ENCODE measurements at regions not wholly inside any gene's neighbourhood (a gene's known extent, or its start where the extent isn't known, plus 50 kb on each side); places are given as distances from the start of the nearest gene placed in this dataset.

DNA sequence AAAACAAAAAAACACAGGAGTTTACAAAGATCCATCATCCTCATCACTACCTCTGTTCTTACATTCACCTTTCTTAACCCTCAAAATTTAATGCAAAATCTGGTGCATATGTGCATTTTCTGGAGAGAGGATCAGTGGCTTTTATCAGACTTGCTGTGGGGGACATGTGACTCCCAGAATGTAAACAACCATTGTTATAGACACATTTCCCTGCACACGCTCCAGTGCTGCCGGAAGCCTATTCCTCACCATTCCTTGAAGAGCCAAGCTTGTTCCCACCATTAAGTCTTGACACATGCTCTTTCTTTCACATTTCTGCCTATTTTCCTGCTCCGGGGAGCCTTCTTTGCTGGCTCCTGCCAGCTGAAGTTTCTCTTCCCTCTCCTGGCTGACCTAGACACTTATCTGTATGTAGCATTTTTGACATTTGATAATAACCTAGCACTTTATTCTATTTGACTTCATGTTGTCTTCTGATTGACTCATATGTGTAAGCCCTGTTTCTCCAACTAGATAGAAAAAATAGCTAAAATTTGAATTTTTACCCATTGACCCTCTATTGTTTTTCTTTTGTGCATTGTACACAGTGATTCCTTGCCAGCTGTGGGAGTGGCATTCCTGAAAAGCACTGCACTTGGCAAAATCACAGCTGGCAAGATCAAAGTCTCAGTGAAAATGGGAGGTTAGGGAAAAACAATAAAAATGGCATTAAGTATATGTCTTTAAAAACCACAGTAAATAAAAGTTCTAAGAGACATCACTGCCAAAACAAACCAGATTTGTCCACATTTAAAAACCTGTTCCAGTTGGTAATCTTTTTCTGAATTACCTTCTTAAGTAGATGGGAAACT lies 76.8 kb upstream of the CIBAR2 start:
- no peak for DNase-seq

DNA sequence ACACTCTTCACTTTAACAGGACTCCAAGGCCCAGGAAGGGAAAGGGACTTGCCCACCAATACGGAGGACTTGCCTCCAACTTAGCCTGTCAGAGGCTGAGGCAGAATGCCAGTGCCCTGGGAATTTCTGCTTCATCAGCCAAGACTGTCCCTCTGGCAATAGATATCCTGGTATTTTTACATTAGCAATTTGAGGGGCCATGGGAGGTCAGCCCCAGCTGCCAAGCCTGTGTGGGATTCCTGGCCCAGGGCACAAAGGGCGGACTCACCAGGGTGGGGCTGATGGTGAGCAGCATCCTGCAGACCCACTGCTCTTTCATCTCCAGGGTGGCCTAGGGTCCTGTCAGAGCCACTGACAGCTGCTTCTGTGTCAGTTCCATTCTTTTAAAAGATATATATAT lies 78.3 kb upstream of the CIBAR2 start:
- DNase-seq: no peak

GRCh38 chr16:85191341-85191965 lies 79.2 kb upstream of the CIBAR2 start:
- no peak for DNase-seq

GRCh38 chr16:85192238-85193114 lies 80.2 kb upstream of the CIBAR2 start:
- DNase-seq: no peak

GRCh38 chr16:85193115-85193493 lies 80.8 kb upstream of the CIBAR2 start:
- no peak for DNase-seq

GRCh38 chr16:85193876-85194275 lies 81.6 kb upstream of the CIBAR2 start:
- DNase-seq: no peak

DNA sequence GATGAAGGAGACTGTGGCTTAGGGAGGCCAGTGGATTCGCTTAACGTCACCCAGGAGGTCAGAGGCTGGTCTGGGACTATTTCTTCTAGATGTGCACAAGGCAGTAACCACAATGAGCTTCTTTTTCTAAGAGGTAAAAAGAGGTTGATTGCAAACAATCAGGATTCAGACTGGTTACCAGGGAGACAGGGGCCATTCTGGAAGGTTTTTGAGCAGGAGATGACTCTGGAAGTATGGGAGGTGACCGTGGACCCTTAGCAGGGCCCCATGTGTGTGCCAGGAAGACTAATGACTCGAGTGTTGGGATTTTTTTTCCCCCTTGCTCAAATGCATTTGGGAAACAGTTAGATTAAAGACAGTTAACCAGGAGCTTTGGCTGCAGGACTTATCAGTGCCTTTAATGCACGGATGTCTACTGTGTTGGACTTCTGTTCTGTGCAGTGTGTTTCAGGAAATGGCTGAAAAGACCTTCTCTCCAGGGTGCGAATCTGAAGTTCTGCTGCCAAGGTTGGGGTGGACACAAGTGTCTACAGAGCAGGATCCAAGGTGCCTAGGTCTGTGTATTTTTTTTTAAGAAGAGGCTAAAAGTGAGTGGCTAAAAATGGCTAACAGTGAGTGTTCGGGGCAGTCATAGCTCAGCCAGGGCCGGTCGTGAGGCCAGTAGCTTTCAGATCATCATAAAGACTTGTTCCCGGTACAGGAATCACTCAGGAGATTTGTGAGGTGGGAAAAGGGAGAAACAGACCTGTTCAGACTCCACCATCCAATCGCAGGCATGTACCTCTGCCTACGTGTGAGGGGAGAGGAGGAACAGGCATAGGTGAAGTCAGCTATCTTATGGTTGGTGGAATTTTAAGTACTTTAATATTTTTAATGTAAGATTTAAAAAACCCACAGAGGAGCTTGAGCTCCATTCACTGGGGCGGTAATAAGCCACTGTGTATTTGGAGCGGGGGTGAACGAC lies 82.3 kb upstream of the CIBAR2 start:
- DNase-seq: no peak

- no peak for DNase-seq
Observed at GRCh38 chr16:85195271-85195647, 83.0 kb upstream of the CIBAR2 start.

DNA sequence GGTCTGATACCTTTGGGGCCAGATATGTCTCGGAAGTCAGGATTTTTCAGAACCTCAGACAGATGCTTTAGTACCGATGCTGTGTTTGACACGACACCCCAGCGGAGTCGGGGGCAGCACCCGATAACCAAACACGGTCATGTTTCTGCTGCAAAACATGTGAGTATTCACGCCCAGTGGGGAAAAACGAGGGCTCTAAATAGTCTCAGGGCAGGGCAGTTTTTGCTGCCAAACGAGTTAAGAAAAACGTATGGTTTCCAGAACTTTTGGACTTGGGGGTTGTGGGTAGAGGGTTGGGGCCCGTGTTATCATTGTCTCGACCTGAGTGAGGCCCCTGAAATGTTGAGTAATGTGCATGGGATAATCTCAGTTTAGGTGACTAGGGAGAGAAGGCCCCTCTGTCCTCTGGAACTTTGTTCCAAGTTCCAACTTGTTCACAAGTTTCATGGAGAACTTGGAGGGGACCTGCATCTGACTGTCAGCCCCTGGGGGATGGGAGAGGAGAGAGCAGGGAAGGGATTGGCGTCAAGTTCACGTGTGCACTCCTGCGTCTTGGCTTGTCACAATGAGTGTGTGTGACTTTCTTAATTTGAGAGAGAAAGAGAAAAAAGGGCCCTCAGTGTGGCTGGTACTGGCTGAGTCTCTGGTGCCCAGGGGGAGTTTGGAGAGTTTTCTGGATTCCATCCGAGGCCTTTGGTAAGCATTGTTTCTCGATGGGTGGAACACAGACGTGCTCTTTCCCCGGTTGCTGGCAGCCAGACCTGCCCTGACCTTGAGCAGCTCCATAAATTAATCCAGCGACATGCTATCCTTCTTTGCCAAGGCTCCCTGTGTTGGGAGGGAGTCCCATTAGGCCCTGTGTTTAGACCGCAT lies 83.9 kb upstream of the CIBAR2 start:
- DNase-seq: no peak

- DNase-seq: no peak
Observed at GRCh38 chr16:85196976-85197375, 84.7 kb upstream of the CIBAR2 start.

- DNase-seq: no peak
Observed at GRCh38 chr16:85197611-85198566, 85.6 kb upstream of the CIBAR2 start.

DNA sequence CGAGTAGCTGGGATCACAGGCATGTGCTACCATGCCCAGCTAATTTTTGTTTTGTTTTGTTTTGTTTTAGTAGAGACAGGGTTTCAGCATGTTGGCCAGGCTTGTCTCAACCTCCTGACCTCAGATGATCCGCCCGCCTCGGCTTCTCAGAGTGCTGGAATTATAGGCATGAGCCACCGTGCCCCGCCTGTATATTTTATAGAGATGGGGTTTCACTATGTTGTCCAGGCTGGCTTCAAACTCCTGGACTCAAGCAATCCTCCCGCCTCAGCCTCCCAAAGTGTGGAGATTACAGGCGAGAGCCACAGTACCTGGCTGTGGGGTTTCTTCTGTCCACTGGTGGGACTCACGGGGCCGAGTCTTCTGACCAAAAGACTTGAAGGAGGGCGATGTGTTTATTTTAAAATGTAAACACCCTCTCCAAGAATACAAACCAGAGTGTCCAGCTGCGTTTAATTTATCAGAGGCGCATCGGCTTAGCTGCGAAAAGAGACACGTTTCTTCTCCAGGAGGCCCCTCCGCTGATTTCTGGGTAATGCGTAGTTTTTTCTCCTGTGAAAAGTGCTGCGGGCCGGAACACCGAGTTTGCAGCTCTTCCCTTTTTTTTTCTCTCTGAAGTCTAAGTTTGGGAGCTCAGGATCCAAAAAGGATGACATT lies 86.9 kb upstream of the CIBAR2 start:
- DNase-seq: no peak

DNA sequence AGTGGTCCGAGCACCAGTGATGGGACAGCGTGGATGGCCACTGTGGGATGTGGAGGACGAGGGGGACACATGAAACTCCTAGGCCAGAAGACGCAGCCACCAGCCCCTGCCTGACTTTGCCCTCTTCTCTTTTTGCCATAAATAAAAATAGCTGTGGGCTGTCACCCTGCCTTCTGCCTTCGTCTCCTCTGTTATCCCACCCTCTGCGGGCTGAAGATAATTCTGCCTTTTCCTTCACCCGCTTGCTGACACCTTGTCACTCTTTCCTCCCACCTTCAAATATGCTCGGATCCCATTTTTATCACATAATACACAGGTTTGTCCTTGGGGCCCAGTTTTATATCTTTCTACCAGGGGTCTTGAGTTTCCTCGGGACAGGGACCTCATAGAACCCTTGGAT lies 87.6 kb upstream of the CIBAR2 start:
- DNase-seq: no peak

- DNase-seq: no peak
Observed at GRCh38 chr16:85200471-85201278, 88.4 kb upstream of the CIBAR2 start.

- no peak for DNase-seq
Observed at GRCh38 chr16:85201574-85201973, 89.3 kb upstream of the CIBAR2 start.

DNA sequence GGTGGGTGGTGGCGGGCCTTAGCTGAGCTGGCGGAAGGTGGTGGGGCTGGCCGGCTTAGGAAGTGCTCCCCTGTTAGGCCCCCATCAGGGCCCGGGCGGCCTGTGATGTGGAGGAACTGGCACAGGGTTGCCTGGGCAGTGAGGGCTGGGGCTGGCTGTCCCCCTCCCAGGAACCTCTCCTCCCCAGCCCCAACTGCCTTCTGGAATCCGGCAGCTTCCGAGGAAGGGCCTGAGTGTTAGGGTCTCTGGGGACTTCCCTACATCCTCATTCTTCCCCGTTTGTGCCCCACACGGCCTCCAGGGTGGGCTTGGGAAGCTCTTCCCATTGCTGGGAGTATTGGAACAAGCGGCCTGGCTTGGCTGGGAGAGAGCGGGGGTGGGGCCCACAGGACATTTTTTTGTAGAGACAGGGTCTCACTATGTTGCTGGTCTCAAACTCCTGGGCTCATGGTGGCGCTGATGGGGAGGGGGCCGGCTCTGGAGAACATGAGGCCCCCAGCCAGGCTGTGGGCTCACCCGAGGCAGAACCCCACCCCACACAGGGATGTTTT lies 89.9 kb upstream of the CIBAR2 start:
- DNase-seq: no peak

DNA sequence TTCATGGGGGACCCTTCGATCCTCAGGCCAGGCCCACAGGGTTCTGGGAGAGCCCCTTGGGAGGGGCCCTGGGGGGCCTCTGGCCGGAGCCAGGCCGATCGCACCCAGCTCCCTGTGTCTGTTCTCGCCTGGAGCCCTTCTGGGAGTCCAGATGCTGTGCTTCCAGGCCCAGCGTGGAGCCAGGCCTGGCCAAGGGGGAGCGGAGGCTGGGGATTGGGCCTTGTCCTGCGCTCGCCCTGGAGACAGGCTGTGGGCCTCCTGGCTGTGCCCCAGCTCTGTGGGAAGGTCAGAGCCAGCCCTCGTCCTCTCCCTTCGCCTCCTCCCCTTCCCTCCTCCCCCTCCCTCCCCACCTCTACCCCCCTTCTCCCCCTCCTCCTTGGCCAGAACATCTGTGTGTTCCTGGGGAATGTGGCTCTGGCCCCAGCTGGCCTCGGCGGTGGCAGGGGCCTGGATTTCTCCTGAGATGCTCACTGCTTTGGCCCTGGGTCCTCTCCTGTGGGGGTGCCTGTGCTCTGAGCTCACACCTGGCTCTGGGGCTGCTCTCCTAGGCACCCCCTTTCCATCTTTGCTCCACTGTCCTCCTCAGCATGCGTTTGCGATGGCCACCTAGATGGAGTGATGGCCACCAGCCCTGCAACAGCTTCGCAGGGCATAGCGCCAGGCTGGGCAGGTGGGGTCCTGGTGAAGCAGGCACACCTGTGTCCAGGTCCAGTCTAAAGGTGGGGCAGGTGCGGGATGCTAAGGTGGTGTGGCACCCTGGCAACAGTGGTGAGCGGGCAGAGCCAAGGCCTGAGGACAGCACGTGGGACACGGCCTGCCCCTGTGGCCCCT lies 90.6 kb upstream of the CIBAR2 start:
- DNase-seq: no peak

- DNase-seq: no peak
Observed at GRCh38 chr16:85203462-85203813, 91.2 kb upstream of the CIBAR2 start.
